ENCODE measurements at regions not wholly inside any gene's neighbourhood (a gene's known extent, or its start where the extent isn't known, plus 50 kb on each side); places are given as distances from the start of the nearest gene placed in this dataset.

GRCh38 chr12:72740064-72740463 is 467.9 kb downstream of the TRHDE start:
- ChIA-PET POLR2A (no interaction called here), CTCF (interaction anchor here (0.6 kb wide), 1 partner anchor 11 kb away, joined by 3 read pairs; no protein-coding TSS in a partner anchor)
- Histone ChIP-seq H3K4me1 (no peaks in the 10 kb centered on the region), H3K4me3 (no peak overlapping the region), H3K4me2 (no peak overlapping the region), H3K27ac (no peak overlapping the region), H3K9me3 (no peaks in the 10 kb centered on the region)
- FAIRE-seq (no peak), DNase-seq (ENCODE audit: low read depth in 1 of 2, low spot score in 1 of 2) (no peak), ATAC-seq (no peak)
- no peak for TF ChIP-seq HOXB13 (CRISPR knock-in tag; IDR thresholded peaks at IDR 0.05; ENCODE audit: low read depth)
- TF ChIP-seq TFCP2L1 (CRISPR knock-in tag; IDR thresholded peaks at IDR 0.05): no peak
- no peak for TF ChIP-seq KDM1A (IDR thresholded peaks at IDR 0.05; ENCODE audit: low read depth)
- TF ChIP-seq CBX2 (IDR thresholded peaks at IDR 0.05; ENCODE audit: borderline replicate concordance, low read depth): no peak
- TF ChIP-seq, protein P1, sequence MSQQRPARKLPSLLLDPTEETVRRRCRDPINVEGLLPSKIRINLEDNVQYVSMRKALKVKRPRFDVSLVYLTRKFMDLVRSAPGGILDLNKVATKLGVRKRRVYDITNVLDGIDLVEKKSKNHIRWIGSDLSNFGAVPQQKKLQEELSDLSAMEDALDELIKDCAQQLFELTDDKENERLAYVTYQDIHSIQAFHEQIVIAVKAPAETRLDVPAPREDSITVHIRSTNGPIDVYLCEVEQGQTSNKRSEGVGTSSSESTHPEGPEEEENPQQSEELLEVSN (IDR thresholded peaks at IDR 0.05; ENCODE audit: borderline replicate concordance, low read depth): no peak
- no peak for TF ChIP-seq NFE2L2 (conservative IDR thresholded peaks at IDR 0.05; ENCODE audit: low read length)
- no peak for TF ChIP-seq CHD4 (IDR thresholded peaks at IDR 0.05; ENCODE audit: borderline replicate concordance)
- TF ChIP-seq, protein P2, sequence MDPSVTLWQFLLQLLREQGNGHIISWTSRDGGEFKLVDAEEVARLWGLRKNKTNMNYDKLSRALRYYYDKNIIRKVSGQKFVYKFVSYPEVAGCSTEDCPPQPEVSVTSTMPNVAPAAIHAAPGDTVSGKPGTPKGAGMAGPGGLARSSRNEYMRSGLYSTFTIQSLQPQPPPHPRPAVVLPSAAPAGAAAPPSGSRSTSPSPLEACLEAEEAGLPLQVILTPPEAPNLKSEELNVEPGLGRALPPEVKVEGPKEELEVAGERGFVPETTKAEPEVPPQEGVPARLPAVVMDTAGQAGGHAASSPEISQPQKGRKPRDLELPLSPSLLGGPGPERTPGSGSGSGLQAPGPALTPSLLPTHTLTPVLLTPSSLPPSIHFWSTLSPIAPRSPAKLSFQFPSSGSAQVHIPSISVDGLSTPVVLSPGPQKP (IDR thresholded peaks at IDR 0.05; ENCODE audit: low read depth, low read length): no peak
- TF ChIP-seq SMC3 (IDR thresholded peaks at IDR 0.05): no peak
- TF ChIP-seq TP53 (CRISPR knock-in tag; IDR thresholded peaks at IDR 0.05): no peak
- no peak for TF ChIP-seq RAD21 (conservative IDR thresholded peaks at IDR 0.05 in 1 of 2, IDR thresholded peaks at IDR 0.05 in 1 of 2)
- no peak for TF ChIP-seq POLR2AphosphoS2 (conservative IDR thresholded peaks at IDR 0.05; ENCODE audit: low read length)
- TF ChIP-seq RCOR1 (IDR thresholded peaks at IDR 0.05; ENCODE audit: low read depth, low read length): no peak
- TF ChIP-seq, protein P3, sequence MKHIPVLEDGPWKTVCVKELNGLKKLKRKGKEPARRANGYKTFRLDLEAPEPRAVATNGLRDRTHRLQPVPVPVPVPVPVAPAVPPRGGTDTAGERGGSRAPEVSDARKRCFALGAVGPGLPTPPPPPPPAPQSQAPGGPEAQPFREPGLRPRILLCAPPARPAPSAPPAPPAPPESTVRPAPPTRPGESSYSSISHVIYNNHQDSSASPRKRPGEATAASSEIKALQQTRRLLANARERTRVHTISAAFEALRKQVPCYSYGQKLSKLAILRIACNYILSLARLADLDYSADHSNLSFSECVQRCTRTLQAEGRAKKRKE (CRISPR knock-in tag; IDR thresholded peaks at IDR 0.05; ENCODE audit: low read depth): no peak
- TF ChIP-seq HOXB5 (CRISPR knock-in tag; IDR thresholded peaks at IDR 0.05): no peak
- no peak for TF ChIP-seq ZSCAN20 (CRISPR knock-in tag; IDR thresholded peaks at IDR 0.05)
- TF ChIP-seq, protein P4, sequence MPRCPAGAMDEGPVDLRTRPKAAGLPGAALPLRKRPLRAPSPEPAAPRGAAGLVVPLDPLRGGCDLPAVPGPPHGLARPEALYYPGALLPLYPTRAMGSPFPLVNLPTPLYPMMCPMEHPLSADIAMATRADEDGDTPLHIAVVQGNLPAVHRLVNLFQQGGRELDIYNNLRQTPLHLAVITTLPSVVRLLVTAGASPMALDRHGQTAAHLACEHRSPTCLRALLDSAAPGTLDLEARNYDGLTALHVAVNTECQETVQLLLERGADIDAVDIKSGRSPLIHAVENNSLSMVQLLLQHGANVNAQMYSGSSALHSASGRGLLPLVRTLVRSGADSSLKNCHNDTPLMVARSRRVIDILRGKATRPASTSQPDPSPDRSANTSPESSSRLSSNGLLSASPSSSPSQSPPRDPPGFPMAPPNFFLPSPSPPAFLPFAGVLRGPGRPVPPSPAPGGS (IDR thresholded peaks at IDR 0.05): no peak
- 9% methylated on average over 1 of the region's 1 CpG for WGBS (ENCODE audit: missing lambda C conversion rate)

DNA sequence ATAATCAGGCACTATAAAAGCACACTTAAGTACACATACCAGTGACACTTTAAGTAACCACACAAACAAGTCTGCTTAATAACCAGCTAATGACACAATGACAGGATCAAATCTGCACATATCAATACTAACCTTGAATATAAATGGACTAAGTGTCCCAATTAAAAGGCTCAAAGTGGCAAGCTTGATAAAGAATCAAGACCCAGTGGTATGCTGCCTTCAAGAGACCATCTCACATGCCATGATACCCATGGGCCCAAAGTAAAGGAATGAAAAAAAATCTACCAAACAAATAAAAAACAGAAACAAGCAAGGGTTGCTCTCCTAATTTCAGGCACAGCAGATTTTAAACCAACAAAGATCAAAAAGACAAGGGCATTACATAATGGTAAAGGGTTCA is 470.4 kb downstream of the TRHDE start:
- Histone ChIP-seq H3K4me2 (no peak overlapping the region), H3K9me3 (no peaks in the 10 kb centered on the region), H3K4me3 (no peak overlapping the region), H3K4me1 (no peaks in the 10 kb centered on the region), H3K27ac (no peak overlapping the region)
- ChIA-PET POLR2A (no interaction called here), CTCF (no interaction called here)
- TF ChIP-seq BHLHE40 (IDR thresholded peaks at IDR 0.05; ENCODE audit: low read depth, low read length) (no peak), ZSCAN20 (CRISPR knock-in tag; IDR thresholded peaks at IDR 0.05) (no peak), USF2 (IDR thresholded peaks at IDR 0.05) (no peak), JUNB (IDR thresholded peaks at IDR 0.05) (no peak), RCOR1 (IDR thresholded peaks at IDR 0.05; ENCODE audit: low read depth, low read length) (no peak), TP53 (CRISPR knock-in tag; IDR thresholded peaks at IDR 0.05) (no peak), HOXB5 (CRISPR knock-in tag; IDR thresholded peaks at IDR 0.05) (no peak), PHF8 (IDR thresholded peaks at IDR 0.05; ENCODE audit: borderline replicate concordance, low read depth) (no peak), MAFK (IDR thresholded peaks at IDR 0.05; ENCODE audit: partially characterized antibody) (no peak), EHMT2 (IDR thresholded peaks at IDR 0.05; ENCODE audit: low read depth) (no peak)
- TF ChIP-seq, protein P2 (IDR thresholded peaks at IDR 0.05; ENCODE audit: low read depth, low read length): no peak
- TF ChIP-seq, protein P1 (IDR thresholded peaks at IDR 0.05; ENCODE audit: borderline replicate concordance, low read depth): no peak
- TF ChIP-seq, protein P5, sequence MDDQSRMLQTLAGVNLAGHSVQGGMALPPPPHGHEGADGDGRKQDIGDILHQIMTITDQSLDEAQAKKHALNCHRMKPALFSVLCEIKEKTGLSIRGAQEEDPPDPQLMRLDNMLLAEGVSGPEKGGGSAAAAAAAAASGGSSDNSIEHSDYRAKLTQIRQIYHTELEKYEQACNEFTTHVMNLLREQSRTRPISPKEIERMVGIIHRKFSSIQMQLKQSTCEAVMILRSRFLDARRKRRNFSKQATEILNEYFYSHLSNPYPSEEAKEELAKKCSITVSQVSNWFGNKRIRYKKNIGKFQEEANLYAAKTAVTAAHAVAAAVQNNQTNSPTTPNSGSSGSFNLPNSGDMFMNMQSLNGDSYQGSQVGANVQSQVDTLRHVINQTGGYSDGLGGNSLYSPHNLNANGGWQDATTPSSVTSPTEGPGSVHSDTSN (IDR thresholded peaks at IDR 0.05): no peak
- FAIRE-seq (no peak), DNase-seq (ENCODE audit: low read depth in 1 of 2, low spot score in 1 of 2) (no peak), ATAC-seq (no peak)

Measured in A549 (cell line).